AG04450 (cell line): ENCODE measurements at regions not wholly inside any gene's neighbourhood (a gene's known extent, or its start where the extent isn't known, plus 50 kb on each side); places are given as distances from the start of the nearest gene placed in this dataset.

Experiments used
- CTCF ChIA-PET: fragments of 300-600, 350-600 bp; formaldehyde crosslinking; extraction: SDS; loops from one replicate; lab custom pipeline; 2022; ENCODE audit warnings: antibody characterized with exemption, inconsistent platforms; lab: Charles Lee
- POLR2A ChIA-PET: fragments of 350-600 bp; formaldehyde crosslinking; extraction: SDS; loops from one replicate; lab custom pipeline; 2021; ENCODE audit warnings: antibody characterized with exemption, inconsistent platforms; lab: Yijun Ruan, JAX
- DNase-seq: peaks from one replicate; pipeline ENCODE4 v3.0.0-alpha.2; 2011; ENCODE audit warnings: low read depth, low spot score
- H3K27ac ChIP-seq: one replicate; pipeline ENCODE4 v1.5.1; 2012; ENCODE audit warnings: low read depth, low read length, control low read depth
- H3K27me3 ChIP-seq: one replicate; pipeline ENCODE4 v1.6.0; 2012; ENCODE audit warnings: low read length; ENCODE audit not compliant: control insufficient read depth, insufficient read depth
- H3K4me3 ChIP-seq: 2 replicates; pipeline ENCODE4 v1.5.1; 2011; ENCODE audit warnings: mild to moderate bottlenecking, low read depth, low read length, control low read depth
- H3K9me3 ChIP-seq: 2 replicates; pipeline ENCODE4 v1.5.1; 2012; ENCODE audit warnings: low read length; ENCODE audit not compliant: control insufficient read depth, insufficient read depth
- CTCF ChIP-seq: IDR thresholded peaks from 2 replicates; pipeline ENCODE4 v1.5.1; 2011; ENCODE audit warnings: low read depth, low read length, control low read depth, inconsistent platforms

- ChIA-PET CTCF (no interaction called here), POLR2A (no interaction called here)
- no peaks in the 10 kb centered on the region for H3K27me3 ChIP-seq
Observed at GRCh38 chr2:16012626-16013358, 72.4 kb downstream of the MYCN start.

GRCh38 chr2:16012029-16012596 lies 71.8 kb downstream of the MYCN start:
- TF ChIP-seq CTCF: no peak
- POLR2A ChIA-PET: no interaction called here
- DNase-seq: no peak
- H3K27me3 ChIP-seq: no peaks in the 10 kb centered on the region
- CTCF ChIA-PET: no interaction called here
- H3K4me3 ChIP-seq: no peak overlapping the region
- no peak overlapping the region for H3K27ac ChIP-seq
- peaks cover 45% of the 10 kb centered on the region for H3K9me3 ChIP-seq

More at GRCh38 chr2:16012626-16013358, 72.4 kb downstream of the MYCN start:
- H3K27ac ChIP-seq: no peak overlapping the region
- no peak for DNase-seq
- no peak overlapping the region for H3K4me3 ChIP-seq
- no peak for TF ChIP-seq CTCF
- H3K9me3 ChIP-seq: peaks cover 46% of the 10 kb centered on the region

- Histone ChIP-seq H3K4me3 (no peak overlapping the region), H3K27ac (no peak overlapping the region), H3K9me3 (peaks cover 47% of the 10 kb centered on the region), H3K27me3 (no peaks in the 10 kb centered on the region)
- no peak for DNase-seq
- POLR2A ChIA-PET: no interaction called here
- no peak for TF ChIP-seq CTCF
- CTCF ChIA-PET: no interaction called here
Observed at GRCh38 chr2:16011621-16011960, 71.2 kb downstream of the MYCN start.

- ChIA-PET CTCF (no interaction called here), POLR2A (no interaction called here)
- no peak for TF ChIP-seq CTCF
- H3K27me3 ChIP-seq: no peaks in the 10 kb centered on the region
- peaks cover 51% of the 10 kb centered on the region for H3K9me3 ChIP-seq
- no peak for DNase-seq
- no peak overlapping the region for H3K27ac ChIP-seq
- H3K4me3 ChIP-seq: no peak overlapping the region
Observed at GRCh38 chr2:16010951-16011620, 70.7 kb downstream of the MYCN start.

- Histone ChIP-seq H3K27ac (no peak overlapping the region), H3K9me3 (peaks cover 46% of the 10 kb centered on the region), H3K4me3 (no peak overlapping the region), H3K27me3 (no peaks in the 10 kb centered on the region)
- ChIA-PET CTCF (no interaction called here), POLR2A (no interaction called here)
- DNase-seq: no peak
- TF ChIP-seq CTCF: no peak
Observed at GRCh38 chr2:16010011-16010410, 69.7 kb downstream of the MYCN start.
